TTC549 (cell line): ENCODE measurements at regions not wholly inside any gene's neighbourhood (a gene's known extent, or its start where the extent isn't known, plus 50 kb on each side); places are given as distances from the start of the nearest gene placed in this dataset.
"Not testable (repeated sequence)": the region's sequence is repeated elsewhere in the genome, so short reads cannot be mapped to it uniquely, and the experiment has no call there.

Experiments used
- FAIRE-seq: peaks from 2 replicates; lab custom pipeline; 2012; peaks lifted over from hg19 to GRCh38; lab: Jason Lieb, UNC

- FAIRE-seq = no peak
These were observed 95.5 kb upstream of the GSE1 start for GRCh38 chr16:85517563-85518179.

DNA sequence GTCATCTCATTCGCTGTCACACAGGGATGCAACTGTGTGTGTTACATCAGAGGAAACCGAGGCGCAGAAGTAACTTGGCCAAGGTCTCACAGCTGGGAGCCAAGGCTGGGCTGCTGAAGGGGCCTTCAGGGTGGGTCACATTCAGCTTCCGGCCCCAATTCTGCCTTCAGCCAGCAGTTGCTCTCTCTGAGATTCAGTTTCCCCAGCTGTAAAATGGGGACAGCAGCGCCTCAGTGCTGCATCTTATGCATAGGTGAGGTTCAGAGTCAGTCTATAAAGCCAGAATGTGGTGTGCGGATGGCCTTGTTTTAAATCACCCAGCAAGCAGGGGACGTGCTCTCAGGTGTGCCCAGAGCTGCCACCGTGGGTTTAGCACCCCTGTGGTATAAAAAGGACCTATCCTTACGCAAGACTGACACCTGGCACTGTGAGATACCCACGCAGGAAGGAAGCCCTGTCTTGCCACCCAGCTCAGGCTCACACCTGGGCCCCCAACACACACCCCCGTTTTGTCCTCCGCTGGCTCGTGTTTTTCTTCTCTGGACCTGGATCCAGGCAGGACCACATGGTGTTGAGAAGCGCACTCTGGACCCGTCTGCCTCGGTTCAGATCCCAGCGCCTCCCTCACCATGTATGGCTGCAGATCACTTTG lies 94.6 kb upstream of the GSE1 start:
- no peak for FAIRE-seq

- FAIRE-seq = not testable (repeated sequence)
These were observed 94.1 kb upstream of the GSE1 start for GRCh38 chr16:85519050-85519440.

DNA sequence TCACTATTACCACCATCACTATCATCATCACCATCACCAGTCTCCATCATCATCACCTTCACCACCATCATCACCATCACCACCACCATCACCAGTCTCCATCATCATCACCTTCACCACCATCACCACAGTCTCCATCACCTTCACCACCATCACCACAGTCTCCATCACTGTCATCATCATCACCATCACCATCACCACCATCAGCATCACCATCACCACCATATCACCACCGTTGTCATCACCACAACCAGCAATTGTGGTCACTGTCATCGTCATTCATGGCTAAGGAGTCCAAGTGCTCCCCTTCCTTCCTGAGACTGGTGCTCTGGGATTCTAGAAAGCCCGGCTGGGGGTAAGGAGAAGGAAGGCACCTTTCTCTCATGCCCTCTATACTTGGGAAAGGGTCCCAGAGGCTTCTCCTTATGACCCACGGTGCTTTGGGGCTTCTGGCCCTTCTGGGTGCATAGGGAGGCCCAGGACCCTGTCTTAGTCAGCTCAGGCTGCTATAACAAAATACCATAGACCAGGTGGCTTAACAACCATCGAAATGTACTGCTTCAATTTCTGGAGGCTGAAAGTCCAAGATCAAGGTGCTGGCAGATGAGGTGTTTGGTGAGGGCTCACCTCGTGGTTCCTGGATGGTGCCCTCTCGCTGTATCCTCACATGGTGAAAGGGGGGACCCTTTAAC lies 93.4 kb upstream of the GSE1 start:
- no peak for FAIRE-seq

- no peak for FAIRE-seq
These were observed 92.1 kb upstream of the GSE1 start for GRCh38 chr16:85520853-85521521.

GRCh38 chr16:85521552-85522307 lies 91.4 kb upstream of the GSE1 start:
- no peak for FAIRE-seq

GRCh38 chr16:85522308-85522841 lies 90.7 kb upstream of the GSE1 start:
- no peak for FAIRE-seq

- no peak for FAIRE-seq
These were observed 90.1 kb upstream of the GSE1 start for GRCh38 chr16:85522842-85523601.

- FAIRE-seq = no peak
These were observed 89.3 kb upstream of the GSE1 start for GRCh38 chr16:85523602-85524364.

DNA sequence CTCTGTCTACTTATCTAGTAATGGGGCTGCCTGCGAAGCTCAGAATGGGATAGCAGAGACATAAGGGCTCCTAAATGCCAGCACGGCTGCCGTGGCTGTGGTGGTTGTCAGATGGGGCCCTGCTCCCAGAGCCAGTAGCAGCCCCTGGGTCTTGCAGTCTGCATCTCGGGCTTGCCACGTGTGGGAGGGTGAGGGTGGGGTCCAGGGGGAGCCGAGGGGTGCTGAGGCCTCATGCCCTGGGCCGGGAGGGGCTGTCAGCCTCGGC lies 88.8 kb upstream of the GSE1 start:
- no peak for FAIRE-seq

- FAIRE-seq = no peak
These were observed 88.3 kb upstream of the GSE1 start for GRCh38 chr16:85524630-85525419.

DNA sequence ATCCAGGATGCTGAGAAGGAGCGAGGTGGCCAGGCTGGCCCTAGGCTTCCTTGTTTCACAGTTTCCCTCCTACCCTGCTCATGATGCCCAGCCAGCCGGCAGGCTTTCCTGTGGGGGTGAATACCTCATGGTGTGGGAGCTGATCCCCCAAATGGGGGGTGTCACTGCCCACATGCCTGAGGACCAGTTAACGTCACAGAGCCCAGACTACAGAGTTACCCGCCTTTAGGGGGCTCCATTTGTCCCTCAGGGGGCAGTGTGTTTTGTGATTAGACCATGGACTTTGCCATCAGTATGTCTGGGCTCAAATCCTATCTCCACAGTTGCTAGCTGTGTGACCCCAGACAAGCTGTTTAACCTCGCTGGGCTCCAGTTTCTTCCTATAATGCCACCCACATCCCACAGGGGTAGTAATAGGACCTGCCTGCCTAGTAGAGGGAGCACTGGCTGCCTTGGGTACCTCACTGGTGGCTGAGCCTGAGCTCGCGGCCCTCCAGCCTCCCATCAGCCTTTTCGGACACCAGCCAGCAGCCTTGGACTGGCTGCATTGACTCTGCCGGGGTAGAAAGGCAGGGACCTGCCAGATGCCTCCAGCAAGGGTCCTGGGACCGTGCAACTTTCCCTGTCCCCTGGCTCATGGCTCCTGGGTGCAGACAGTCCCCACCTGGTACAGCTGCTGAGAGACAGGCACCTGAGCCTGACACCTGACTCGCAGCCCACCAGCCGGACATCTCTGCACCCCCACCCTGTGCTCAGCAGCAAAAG lies 87.5 kb upstream of the GSE1 start:
- FAIRE-seq = no peak

- FAIRE-seq = no peak
These were observed 86.7 kb upstream of the GSE1 start for GRCh38 chr16:85526185-85526974.

DNA sequence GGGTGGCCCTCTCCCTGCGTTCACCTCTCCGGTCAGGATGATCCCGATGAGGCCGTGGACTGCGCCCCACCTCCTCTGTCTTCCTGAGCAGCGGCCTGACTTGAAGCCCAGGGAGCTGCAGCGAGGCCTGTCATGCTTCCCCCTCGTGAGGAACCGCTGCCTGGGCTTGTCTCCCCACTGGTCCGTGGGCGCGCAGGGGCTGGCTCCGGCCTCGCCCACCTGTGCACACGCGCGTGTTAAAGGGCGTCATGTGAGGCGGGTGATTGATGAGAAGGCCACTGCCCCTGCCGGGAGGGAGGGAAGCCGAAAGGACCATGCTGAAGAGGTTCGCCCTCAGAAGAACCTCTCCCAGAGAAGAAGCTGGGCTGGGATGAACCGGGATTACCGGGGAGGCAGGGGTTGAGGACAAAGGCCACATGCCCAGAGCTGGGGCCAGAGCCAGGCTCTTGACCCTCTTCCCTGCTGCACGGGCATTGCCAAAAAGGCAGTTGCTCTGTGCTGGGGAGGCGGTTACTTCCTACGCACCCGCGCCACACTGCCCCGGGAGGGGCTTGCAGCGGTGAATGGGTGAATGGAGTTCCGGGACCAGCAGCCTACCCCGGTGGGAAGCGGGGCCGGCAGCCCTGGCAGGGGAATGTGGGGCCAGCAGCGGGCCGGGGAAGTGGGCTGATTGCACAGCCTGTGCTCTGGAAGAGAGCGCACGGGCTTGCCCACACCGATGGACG lies 85.9 kb upstream of the GSE1 start:
- no peak for FAIRE-seq

GRCh38 chr16:85527767-85528297 lies 85.3 kb upstream of the GSE1 start:
- FAIRE-seq = no peak

GRCh38 chr16:85528528-85529387 lies 84.4 kb upstream of the GSE1 start:
- FAIRE-seq = no peak
